Cardiac muscle cell (in vitro differentiated cells and primary cell): ENCODE measurements at regions not wholly inside any gene's neighbourhood (a gene's known extent, or its start where the extent isn't known, plus 50 kb on each side); places are given as distances from the start of the nearest gene placed in this dataset.

ENCODE experiments used
- DNase-seq, 2 donors: peaks; one replicate each; pipeline versions ENCODE4 v3.0.0 to v3.0.0-alpha.2; 2010 to 2017; ENCODE audit warnings: low read depth in 1 of 2, low spot score in 1 of 2
- H3K27ac ChIP-seq: fragments of 200-600 bp; sonication (generic); 2 replicates; pipeline ENCODE4 v1.5.1; 2016
- H3K27me3 ChIP-seq: fragments of 200-600 bp; sonication (generic); 2 replicates; pipeline ENCODE4 v1.6.0; 2016; ENCODE audit warnings: control low read depth
- H3K36me3 ChIP-seq: fragments of 200-600 bp; sonication (generic); 2 replicates; pipeline ENCODE4 v1.5.1; 2016; ENCODE audit warnings: control low read depth
- H3K4me1 ChIP-seq: fragments of 200-600 bp; sonication (generic); 2 replicates; pipeline ENCODE4 v1.8.1; 2017; ENCODE audit warnings: low read depth, mild to moderate bottlenecking, mixed run types
- H3K4me3 ChIP-seq: fragments of 200-600 bp; sonication (generic); 2 replicates; pipeline ENCODE4 v1.5.1; 2016; ENCODE audit warnings: mild to moderate bottlenecking
- H3K9me3 ChIP-seq: fragments of 200-600 bp; sonication (generic); 2 replicates; pipeline ENCODE4 v1.5.1; 2017; ENCODE audit warnings: low read depth, mild to moderate bottlenecking, control low read depth
- TF ChIP-seq, protein P1 (sequence below): IDR thresholded peaks from 2 replicates; pipeline ENCODE4 v1.5.1; 2012; ENCODE audit warnings: low read depth, mild to moderate bottlenecking, low read length

- H3K4me3 ChIP-seq = no peak overlapping the region
- peaks cover 12% of the 10 kb centered on the region for H3K4me1 ChIP-seq
- H3K9me3 ChIP-seq = no peaks in the 10 kb centered on the region
- H3K27me3 ChIP-seq = no peaks in the 10 kb centered on the region
- TF ChIP-seq, protein P1, sequence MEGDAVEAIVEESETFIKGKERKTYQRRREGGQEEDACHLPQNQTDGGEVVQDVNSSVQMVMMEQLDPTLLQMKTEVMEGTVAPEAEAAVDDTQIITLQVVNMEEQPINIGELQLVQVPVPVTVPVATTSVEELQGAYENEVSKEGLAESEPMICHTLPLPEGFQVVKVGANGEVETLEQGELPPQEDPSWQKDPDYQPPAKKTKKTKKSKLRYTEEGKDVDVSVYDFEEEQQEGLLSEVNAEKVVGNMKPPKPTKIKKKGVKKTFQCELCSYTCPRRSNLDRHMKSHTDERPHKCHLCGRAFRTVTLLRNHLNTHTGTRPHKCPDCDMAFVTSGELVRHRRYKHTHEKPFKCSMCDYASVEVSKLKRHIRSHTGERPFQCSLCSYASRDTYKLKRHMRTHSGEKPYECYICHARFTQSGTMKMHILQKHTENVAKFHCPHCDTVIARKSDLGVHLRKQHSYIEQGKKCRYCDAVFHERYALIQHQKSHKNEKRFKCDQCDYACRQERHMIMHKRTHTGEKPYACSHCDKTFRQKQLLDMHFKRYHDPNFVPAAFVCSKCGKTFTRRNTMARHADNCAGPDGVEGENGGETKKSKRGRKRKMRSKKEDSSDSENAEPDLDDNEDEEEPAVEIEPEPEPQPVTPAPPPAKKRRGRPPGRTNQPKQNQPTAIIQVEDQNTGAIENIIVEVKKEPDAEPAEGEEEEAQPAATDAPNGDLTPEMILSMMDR = no peak
- peak in 1 of 2 donors; percentile 47 for DNase-seq
- H3K27ac ChIP-seq = no peak overlapping the region
- H3K36me3 ChIP-seq = no peaks in the 10 kb centered on the region
These were observed 52.4 kb upstream of the SPATA13 start for GRCh38 chr13:24107955-24108614.

- TF ChIP-seq, protein P1 = no peak
- no peak for DNase-seq
- H3K9me3 ChIP-seq = no peaks in the 10 kb centered on the region
These were observed 51.9 kb upstream of the SPATA13 start for GRCh38 chr13:24108615-24108965.

GRCh38 chr13:24110011-24110410 is 50.5 kb upstream of the SPATA13 start:
- no peak overlapping the region for H3K4me3 ChIP-seq
- DNase-seq = peak in 1 of 2 donors; percentile 21
- no peaks in the 10 kb centered on the region for H3K36me3 ChIP-seq
- no peaks in the 10 kb centered on the region for H3K9me3 ChIP-seq
- peaks cover 2% of the 10 kb centered on the region for H3K4me1 ChIP-seq
- no peak overlapping the region for H3K27ac ChIP-seq
- no peaks in the 10 kb centered on the region for H3K27me3 ChIP-seq
- TF ChIP-seq, protein P1 = no peak

More at GRCh38 chr13:24108615-24108965, 51.9 kb upstream of the SPATA13 start:
- no peak overlapping the region for H3K4me3 ChIP-seq
- no peak overlapping the region for H3K27ac ChIP-seq
- no peaks in the 10 kb centered on the region for H3K36me3 ChIP-seq
- no peaks in the 10 kb centered on the region for H3K27me3 ChIP-seq
- H3K4me1 ChIP-seq = peaks cover 10% of the 10 kb centered on the region
